Fibroblast of lung (primary cell): ENCODE measurements at regions not wholly inside any gene's neighbourhood (a gene's known extent, or its start where the extent isn't known, plus 50 kb on each side); places are given as distances from the start of the nearest gene placed in this dataset.

ENCODE experiments used
- CTCF ChIP-seq, 2 donors: IDR thresholded peaks in 1 of 2; conservative IDR thresholded peaks in 1 of 2; 1 replicate in 1 of 2; 2 replicates in 1 of 2; pipeline ENCODE4 v1.5.1; 2011 to 2012; ENCODE audit warnings: low read length in 2 of 2, control low read depth in 1 of 2, inconsistent platforms in 1 of 2, low read depth in 1 of 2, mild to moderate bottlenecking in 1 of 2
- EZH2 ChIP-seq: IDR thresholded peaks from 2 replicates; pipeline ENCODE4 v1.5.1; 2012; ENCODE audit warnings: low read length, control low read depth, mild to moderate bottlenecking; ENCODE audit errors: missing control alignments

DNA sequence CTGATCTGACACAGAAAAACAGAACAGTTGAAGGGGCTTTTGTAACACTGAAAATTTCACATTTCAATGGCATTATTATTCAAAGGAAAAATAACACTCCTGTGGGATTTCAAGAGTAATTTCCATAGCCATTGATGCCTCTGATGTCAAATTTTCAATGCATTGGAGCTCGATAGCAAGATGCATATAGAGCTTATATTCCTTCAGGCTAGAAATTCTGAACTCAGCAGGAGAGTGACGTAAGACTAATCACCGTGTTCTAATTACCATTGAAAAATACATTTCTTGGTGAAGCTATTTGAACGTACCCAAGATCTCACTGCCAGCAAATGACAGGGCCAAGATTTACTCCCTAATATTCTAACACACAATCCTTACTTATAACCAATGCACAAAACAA is 854.1 kb upstream of the TMEM132C start:
- TF ChIP-seq CTCF (conservative IDR thresholded peaks at IDR 0.05 in 1 of 2, IDR thresholded peaks at IDR 0.05 in 1 of 2; ENCODE audit: low read depth in 1 of 2, low read length in 2 of 2) (no peak), EZH2 (no peak)
